Activated CD8-positive, alpha-beta memory T cell treated with anti-CD3 and anti-CD28 coated beads, Interleukin-2, amount 10 ng/mL, durations not matched to agents 7 days and 5 days (primary cell): ENCODE measurements at regions not wholly inside any gene's neighbourhood (a gene's known extent, or its start where the extent isn't known, plus 50 kb on each side); places are given as distances from the start of the nearest gene placed in this dataset.
A peak's percentile ranks its signal among the peaks of the same experiment; 100 is the strongest.

Experiments used
- ATAC-seq: fragments of 150-1000 bp; cut with Tn5 transposase; one replicate; pipeline ENCODE4 v1.10.0; 2021; ENCODE audit warnings: moderate library complexity
- CTCF ChIA-PET: fragments of 350-600 bp; sonication (Branson Sonifier 250); formaldehyde crosslinking; loops from one replicate; lab custom pipeline; 2021; ENCODE audit warnings: antibody characterized with exemption; lab: Charles Lee
- DNase-seq: peaks from one replicate; pipeline ENCODE4 v3.0.0-alpha.2; 2020
- H3K27ac Mint-ChIP-seq: one replicate; pipeline ENCODE4 v1.8.0; 2021; ENCODE audit warnings: mild to moderate bottlenecking, mixed read lengths
- H3K27me3 Mint-ChIP-seq: one replicate; pipeline ENCODE4 v1.8.0; 2021; ENCODE audit warnings: mixed read lengths
- H3K36me3 Mint-ChIP-seq: one replicate; pipeline ENCODE4 v1.8.0; 2021; ENCODE audit warnings: mild to moderate bottlenecking, mixed read lengths
- H3K4me1 Mint-ChIP-seq: one replicate; pipeline ENCODE4 v1.8.0; 2021; ENCODE audit warnings: mixed read lengths
- H3K4me3 Mint-ChIP-seq: one replicate; pipeline ENCODE4 v1.8.0; 2021; ENCODE audit warnings: mild to moderate bottlenecking, moderate library complexity, mixed read lengths
- H3K9me3 Mint-ChIP-seq: one replicate; pipeline ENCODE4 v1.8.0; 2022; ENCODE audit warnings: low read depth, mixed read lengths

DNA sequence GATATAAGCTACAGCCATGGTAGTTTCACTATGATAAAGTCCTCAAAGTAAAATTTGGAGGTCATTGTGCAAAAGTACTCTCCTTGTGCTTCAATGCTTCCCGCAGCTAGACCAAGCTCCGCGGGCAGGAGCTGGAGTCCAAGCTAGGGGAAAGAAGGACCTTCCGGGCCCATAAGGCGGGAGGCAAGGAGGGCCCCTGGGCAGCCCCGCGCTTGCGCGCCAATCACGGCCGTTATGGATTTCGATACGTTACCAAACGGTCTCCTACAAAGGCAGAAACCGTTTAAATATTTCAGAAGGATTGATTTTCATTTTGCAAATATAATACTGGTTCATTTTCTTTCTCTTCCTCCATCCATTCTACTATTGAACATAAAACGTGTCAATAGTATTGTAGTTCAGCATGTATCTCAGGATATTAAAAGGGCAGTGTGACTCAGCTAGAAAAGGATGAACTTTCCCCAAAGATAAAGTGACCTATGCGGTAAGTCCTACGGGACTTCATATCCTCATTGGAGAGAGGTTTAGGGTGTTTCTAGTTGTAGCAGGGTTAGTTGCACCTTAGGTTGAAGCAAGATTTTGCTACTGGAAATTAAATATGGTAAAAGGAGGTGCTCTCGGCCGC, 128.0 kb downstream of the KIF20B start:
- DNase-seq (no peak), ATAC-seq (no peak)
- CTCF ChIA-PET: no interaction called here
- no peak overlapping the region for H3K27ac Mint-ChIP-seq
- no peaks in the 10 kb centered on the region for H3K36me3 Mint-ChIP-seq
- H3K4me1 Mint-ChIP-seq: no peaks in the 10 kb centered on the region
- peaks cover 12% of the 10 kb centered on the region for H3K27me3 Mint-ChIP-seq
- H3K4me3 Mint-ChIP-seq: no peak overlapping the region
- H3K9me3 Mint-ChIP-seq: no peaks in the 10 kb centered on the region

DNA sequence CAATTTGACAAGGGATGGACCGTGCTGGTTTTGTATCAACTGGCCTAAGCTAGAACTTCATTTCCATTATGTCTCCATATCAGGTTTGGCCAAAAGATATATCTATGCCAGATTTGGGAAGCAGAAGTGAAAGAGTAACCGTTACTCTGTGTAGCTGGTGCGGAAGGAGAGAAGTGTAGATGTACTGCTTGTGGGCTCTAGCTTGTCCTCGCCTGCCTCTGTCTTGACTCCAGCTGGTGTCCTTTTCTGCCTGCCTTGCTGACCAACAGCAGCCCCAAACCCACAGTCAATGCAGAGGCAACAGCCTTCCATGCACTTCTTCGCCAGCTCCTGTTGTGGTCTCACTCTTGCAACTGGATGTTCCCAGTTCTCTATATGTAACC, 128.5 kb downstream of the KIF20B start:
- CTCF ChIA-PET: no interaction called here
- Mint-ChIP-seq H3K27ac (no peak overlapping the region), H3K4me1 (no peaks in the 10 kb centered on the region)

DNA sequence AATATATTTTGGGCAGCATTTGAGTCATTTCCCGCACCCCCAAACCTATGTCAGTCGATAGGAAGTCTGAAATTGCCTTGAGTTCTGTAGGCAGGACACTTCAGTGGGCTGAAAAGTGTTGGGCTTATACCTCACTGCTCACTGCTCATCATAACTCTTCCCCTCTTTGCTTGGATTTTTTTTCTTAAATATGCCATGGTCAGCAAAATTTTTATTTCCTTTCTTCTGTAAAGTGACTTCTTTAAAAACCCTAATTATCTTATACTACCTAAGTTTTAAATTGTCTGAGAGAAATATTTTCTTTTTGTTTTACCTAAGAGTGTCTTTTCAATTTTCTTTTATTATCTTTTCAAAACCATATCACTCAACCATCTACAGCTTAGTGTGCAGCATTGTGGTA, 129.2 kb downstream of the KIF20B start:
- Mint-ChIP-seq H3K4me3 (no peak overlapping the region), H3K27ac (no peak overlapping the region), H3K27me3 (peaks cover 12% of the 10 kb centered on the region), H3K9me3 (no peaks in the 10 kb centered on the region), H3K4me1 (no peaks in the 10 kb centered on the region), H3K36me3 (no peaks in the 10 kb centered on the region)
- no peak for DNase-seq
- no peak for ATAC-seq
- CTCF ChIA-PET: no interaction called here

More for the DNA sequence above, 128.5 kb downstream of the KIF20B start:
- Mint-ChIP-seq H3K4me3 (no peak overlapping the region), H3K36me3 (no peaks in the 10 kb centered on the region), H3K27me3 (peaks cover 12% of the 10 kb centered on the region), H3K9me3 (no peaks in the 10 kb centered on the region)
- ATAC-seq (no peak), DNase-seq (no peak)

DNA sequence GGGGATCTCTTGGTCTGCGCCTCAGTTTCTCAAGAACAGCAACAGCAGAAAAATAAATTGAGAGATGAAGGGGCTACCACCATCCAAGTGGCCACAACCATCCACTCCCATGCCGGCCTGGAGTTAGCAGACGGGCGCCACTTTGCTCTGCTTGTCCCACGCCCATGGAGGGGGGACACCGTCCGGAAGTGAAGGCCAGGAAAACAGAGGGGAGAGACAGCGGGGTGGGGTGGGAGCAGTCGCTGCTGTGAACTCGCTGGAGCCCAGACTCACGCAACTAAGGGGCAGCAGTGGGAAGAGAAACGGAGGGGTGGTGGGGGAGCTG, 135.4 kb downstream of the KIF20B start:
- Mint-ChIP-seq H3K4me1 (peaks cover 5% of the 10 kb centered on the region), H3K4me3 (peak overlapping the region; percentile 71), H3K27ac (peak overlapping the region; percentile 46), H3K36me3 (no peaks in the 10 kb centered on the region), H3K9me3 (no peaks in the 10 kb centered on the region), H3K27me3 (peaks cover 38% of the 10 kb centered on the region)
- ATAC-seq (no peak), DNase-seq (no peak)
- CTCF ChIA-PET: interaction anchor here (1.1 to 1.3 kb wide), 2 partner anchors 11 to 41 kb away, joined by 3 read pairs; no protein-coding TSS in a partner anchor

DNA sequence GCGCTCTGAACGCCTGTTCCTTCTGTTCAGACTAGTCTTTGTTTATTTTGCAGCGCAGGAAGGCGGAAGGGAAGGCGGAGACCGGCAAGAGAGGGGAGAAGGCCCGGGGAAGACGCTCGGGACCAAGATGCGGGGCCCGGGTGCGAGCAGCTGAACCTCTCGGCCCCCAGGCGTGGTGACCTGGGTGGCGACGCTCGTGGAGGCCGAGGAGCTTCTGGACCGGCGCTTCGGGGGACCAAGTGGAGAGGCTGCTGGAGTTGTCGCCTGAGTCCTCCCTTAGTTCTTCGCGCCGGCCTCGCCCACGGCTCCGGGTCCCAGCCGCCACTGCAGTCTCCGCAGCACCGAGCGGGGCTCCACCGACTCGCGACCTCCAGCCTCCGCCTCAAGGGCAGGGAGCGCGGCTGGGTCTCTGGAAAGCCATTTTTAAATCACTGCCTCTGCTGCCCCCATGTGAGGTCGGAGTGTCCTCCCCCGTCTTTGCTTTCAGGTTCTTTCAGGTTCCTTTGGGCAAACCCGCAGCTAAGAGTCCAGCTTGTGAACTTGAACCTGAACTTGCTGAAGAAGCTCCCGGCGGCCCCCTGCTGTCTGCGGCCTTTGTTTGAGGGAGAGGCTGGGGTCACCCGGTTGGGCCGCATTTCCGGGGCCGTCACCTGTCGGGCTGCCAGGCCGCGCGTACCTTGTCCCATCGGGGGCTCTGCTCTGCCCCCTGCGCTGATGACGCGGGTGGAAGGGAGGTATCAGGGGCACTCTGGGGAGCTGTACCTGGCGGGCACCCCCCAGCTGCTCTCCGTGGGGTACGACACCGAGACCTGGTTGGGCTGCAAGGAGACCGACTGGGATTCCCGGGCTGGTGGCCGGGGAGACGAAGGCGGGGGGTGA, 136.0 kb downstream of the KIF20B start:
- H3K27ac Mint-ChIP-seq: peak overlapping the region; percentile 46
- H3K4me3 Mint-ChIP-seq: peak overlapping the region; percentile 71
- no peaks in the 10 kb centered on the region for H3K9me3 Mint-ChIP-seq
- DNase-seq: peak; percentile 44
- CTCF ChIA-PET: interaction anchor here (0.7 to 1.3 kb wide), 3 partner anchors 11 to 42 kb away, joined by 3 read pairs; no protein-coding TSS in a partner anchor
- H3K27me3 Mint-ChIP-seq: peaks cover 38% of the 10 kb centered on the region
- peaks cover 5% of the 10 kb centered on the region for H3K4me1 Mint-ChIP-seq
- no peaks in the 10 kb centered on the region for H3K36me3 Mint-ChIP-seq
- ATAC-seq: peak; percentile 72

DNA sequence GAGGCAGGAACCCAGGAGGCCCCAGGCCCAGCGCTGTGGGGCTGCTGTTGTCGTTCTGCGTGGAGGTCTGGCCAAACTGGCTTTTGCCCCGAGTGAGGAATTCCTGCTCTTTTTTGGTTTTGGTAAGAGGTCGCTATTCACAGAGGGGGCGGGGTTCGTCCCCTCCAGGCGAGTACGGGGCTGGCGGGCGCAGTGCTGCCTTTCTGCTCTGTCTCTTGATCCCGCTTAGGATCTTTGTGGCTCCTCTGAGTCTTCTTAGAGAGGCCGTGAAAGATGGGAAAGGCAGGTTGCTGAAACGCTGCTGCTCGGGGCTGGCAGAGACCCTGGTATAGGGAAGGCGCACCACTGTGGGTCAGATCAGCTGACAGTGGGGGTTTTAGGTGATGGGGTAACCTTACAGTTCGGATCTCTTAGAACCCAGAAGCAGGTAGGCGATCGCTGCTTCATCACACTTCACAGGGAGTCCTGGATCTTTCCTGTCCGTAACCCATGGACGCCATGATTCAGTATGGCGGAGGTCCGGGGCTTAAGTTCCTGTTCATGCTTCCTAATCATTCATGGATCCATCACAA, 136.7 kb downstream of the KIF20B start:
- Mint-ChIP-seq H3K9me3 (no peaks in the 10 kb centered on the region), H3K27ac (no peak overlapping the region), H3K4me1 (peaks cover 5% of the 10 kb centered on the region), H3K4me3 (peak overlapping the region; percentile 71), H3K27me3 (peaks cover 34% of the 10 kb centered on the region), H3K36me3 (no peaks in the 10 kb centered on the region)
- no peak for DNase-seq
- CTCF ChIA-PET: interaction anchor here (1.3 kb wide), 1 partner anchor 12 kb away, joined by 3 read pairs; no protein-coding TSS in a partner anchor
- ATAC-seq: no peak

DNA sequence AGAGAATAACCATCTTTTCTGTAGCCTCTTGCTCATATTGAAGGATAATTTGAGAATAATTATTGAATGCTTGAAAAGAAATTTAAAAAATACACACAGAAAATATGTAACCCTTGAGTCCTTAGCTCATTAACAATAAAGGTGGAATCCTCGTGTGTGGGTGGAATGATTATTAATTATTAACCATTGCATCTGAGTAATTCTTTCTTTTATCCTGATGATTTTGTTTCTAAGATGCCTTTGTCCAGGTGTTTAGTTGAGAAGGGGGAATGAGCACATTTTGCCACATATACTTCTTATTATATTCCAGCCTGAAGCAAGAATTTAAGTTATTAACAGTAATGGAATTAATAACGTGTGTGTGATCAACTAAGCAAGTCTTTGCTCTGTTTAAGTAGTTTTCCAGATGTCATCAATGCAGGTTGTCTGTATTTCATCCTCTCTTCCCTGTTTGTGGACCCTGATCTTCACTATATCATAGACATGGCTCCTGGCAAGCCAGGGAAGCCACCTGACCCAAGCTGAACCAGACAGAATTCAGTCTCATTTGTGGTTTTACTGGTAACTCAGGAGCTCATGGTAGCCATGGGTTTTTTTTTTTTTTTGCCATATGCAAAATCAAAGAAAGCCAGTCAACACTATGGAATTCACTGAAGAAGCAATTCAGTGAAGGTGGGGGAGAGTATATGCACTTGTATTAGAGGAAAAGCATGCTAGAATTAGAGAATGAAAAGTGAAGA, 144.3 kb downstream of the KIF20B start:
- no peak overlapping the region for H3K27ac Mint-ChIP-seq
- H3K4me1 Mint-ChIP-seq: no peaks in the 10 kb centered on the region
- H3K4me3 Mint-ChIP-seq: no peak overlapping the region
- no peak for ATAC-seq
- H3K27me3 Mint-ChIP-seq: peaks cover 12% of the 10 kb centered on the region
- CTCF ChIA-PET: no interaction called here
- H3K36me3 Mint-ChIP-seq: no peaks in the 10 kb centered on the region
- DNase-seq: no peak
- no peaks in the 10 kb centered on the region for H3K9me3 Mint-ChIP-seq

DNA sequence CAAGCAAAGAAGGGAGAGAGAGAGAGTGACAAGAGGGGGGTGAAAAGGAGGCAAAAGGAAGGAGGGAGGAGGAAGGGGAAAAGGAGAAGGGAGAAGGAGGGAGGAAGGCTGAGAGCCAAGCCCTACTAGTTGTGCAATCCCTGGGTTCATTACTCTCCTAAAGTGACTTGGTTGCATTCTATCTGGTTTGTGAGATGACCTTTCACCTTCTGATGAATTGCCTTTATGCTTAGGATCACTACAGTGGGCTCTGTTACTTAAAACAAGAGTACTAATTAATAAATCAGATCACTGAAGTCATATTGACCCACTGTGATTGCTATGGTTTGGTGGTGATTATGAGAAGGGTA, 144.9 kb downstream of the KIF20B start:
- no peaks in the 10 kb centered on the region for H3K9me3 Mint-ChIP-seq
- H3K27ac Mint-ChIP-seq: no peak overlapping the region
- ATAC-seq (no peak), DNase-seq (no peak)
- no peaks in the 10 kb centered on the region for H3K36me3 Mint-ChIP-seq
- H3K27me3 Mint-ChIP-seq: peaks cover 12% of the 10 kb centered on the region
- CTCF ChIA-PET: no interaction called here
- H3K4me1 Mint-ChIP-seq: no peaks in the 10 kb centered on the region
- H3K4me3 Mint-ChIP-seq: no peak overlapping the region

DNA sequence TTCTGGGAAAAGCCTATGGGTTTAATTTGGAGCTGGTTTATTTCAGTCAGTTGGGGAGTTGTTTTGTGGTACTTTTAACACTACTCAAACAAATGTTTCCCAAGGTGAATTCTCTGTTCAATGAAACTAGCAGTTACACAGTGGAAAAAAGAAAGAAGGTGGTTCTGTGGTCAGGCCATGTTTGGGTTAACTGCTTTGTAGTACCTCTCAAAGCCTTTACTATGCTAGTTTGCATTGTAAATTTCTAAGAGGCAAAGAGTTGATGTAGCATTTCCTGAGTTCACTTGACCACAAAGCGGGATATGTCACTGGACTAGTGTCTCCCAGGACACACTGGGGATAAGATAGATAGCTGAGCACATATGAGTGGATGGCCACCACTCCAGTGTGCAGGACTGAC, 145.4 kb downstream of the KIF20B start:
- no peak overlapping the region for H3K27ac Mint-ChIP-seq
- H3K36me3 Mint-ChIP-seq: no peaks in the 10 kb centered on the region
- CTCF ChIA-PET: no interaction called here
- H3K4me1 Mint-ChIP-seq: peaks cover 3% of the 10 kb centered on the region
- DNase-seq (no peak), ATAC-seq (no peak)
- H3K27me3 Mint-ChIP-seq: peaks cover 12% of the 10 kb centered on the region
- H3K9me3 Mint-ChIP-seq: no peaks in the 10 kb centered on the region
- H3K4me3 Mint-ChIP-seq: no peak overlapping the region

DNA sequence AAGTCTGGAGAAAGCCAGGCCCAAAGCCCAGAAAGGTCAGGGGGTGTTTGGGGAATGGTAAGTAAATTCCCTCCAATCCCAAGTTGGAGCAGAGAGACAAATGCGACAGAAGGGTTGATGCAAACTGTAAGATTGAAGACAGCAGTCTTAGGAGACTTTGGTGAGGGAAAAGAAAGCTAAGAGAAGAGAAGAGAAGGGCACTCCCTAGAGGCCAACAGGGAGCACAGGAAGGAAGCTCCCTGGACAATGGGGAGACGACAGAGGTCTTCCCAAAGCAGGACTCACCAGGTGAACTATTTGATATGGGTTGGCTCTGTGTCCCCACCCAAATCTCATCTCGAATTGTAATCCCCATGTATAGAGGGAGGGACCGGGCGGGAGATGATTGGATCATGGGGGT, 151.5 kb downstream of the KIF20B start:
- no peaks in the 10 kb centered on the region for H3K9me3 Mint-ChIP-seq
- H3K27ac Mint-ChIP-seq: no peak overlapping the region
- ATAC-seq (no peak), DNase-seq (no peak)
- CTCF ChIA-PET: no interaction called here
- H3K36me3 Mint-ChIP-seq: no peaks in the 10 kb centered on the region
- H3K4me1 Mint-ChIP-seq: peaks cover 3% of the 10 kb centered on the region
- peaks cover 8% of the 10 kb centered on the region for H3K27me3 Mint-ChIP-seq
- H3K4me3 Mint-ChIP-seq: no peak overlapping the region

DNA sequence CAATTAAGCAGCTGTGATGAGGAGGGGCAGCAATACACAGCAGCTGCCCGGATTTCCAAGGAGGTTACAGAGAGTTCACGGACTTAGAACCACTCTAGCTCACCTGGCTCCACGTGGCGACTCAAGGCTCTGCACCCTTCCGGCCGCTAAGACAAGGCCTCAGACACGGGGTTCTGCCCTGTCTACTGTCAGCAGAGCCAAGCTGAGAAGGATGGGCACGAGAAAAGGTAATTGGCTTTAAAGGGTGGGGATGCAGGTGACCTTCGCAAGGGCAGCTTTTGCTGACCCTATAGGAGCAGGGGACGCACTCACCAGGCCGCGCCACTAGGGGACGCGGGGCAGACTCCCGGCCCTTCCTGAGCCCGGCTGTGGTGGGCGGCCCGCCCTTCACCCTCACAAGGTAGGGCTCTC, 152.4 kb downstream of the KIF20B start:
- Mint-ChIP-seq H3K27ac (no peak overlapping the region), H3K27me3 (peaks cover 8% of the 10 kb centered on the region), H3K4me1 (peaks cover 3% of the 10 kb centered on the region), H3K9me3 (no peaks in the 10 kb centered on the region), H3K36me3 (no peaks in the 10 kb centered on the region), H3K4me3 (no peak overlapping the region)
- CTCF ChIA-PET: no interaction called here
- DNase-seq: no peak
- ATAC-seq: no peak

DNA sequence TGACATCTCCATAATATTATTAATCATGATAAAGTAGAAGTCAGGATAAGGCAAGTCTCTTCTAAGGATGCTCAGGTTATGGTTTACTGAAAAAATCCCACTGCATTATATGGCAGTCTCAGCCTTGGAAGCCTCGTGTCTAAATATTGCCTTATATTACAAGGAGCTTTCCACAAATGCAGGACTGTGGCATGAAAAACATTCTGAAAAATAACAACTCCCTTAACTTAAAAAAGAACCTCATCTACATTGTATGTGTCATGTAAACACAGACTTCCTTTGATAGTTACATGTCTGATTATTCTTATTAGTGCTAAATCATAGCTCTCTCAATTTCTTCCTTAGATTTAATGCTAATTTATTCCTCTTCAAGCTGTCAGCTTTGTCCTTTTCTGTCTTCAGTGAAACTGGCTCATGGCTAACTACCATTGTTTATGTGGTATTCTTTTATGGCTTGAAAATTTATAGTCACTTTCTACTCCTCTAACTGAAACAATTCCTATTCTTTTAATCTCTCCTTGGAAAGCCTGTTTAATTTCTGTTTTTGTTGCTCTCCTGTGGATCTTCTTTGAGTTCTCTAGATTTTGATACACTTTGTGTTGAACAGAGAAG, 156.1 kb downstream of the KIF20B start:
- ATAC-seq: no peak
- Mint-ChIP-seq H3K27me3 (no peaks in the 10 kb centered on the region), H3K27ac (no peak overlapping the region), H3K9me3 (no peaks in the 10 kb centered on the region), H3K4me3 (no peak overlapping the region), H3K4me1 (peaks cover 18% of the 10 kb centered on the region), H3K36me3 (no peaks in the 10 kb centered on the region)
- DNase-seq: no peak
- CTCF ChIA-PET: no interaction called here

DNA sequence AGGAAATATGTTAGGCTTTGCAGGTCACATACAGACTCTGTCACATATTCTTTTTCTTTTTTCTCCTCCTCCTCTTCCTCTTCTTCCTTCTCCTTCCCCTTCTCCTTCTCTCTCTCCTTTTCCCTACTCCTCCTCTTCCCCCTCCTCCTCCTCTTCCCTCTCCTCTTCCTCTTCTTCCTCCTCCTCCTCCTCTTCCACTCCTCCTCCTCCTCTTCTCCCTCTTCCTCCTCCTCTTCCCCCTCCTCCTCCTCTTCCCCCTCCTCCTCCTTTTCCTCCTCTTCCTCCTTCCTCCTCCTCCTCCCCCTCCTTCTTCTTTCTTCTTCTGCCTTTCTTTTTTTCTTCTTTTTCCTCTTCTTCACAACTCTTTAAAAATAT, 159.8 kb downstream of the KIF20B start:
- H3K4me1 Mint-ChIP-seq: peaks cover 20% of the 10 kb centered on the region
- H3K4me3 Mint-ChIP-seq: peak overlapping the region; percentile 73
- H3K9me3 Mint-ChIP-seq: no peaks in the 10 kb centered on the region
- CTCF ChIA-PET: no interaction called here
- H3K27me3 Mint-ChIP-seq: no peaks in the 10 kb centered on the region
- no peak for ATAC-seq
- no peak for DNase-seq
- no peaks in the 10 kb centered on the region for H3K36me3 Mint-ChIP-seq
- peak overlapping the region; percentile 87 for H3K27ac Mint-ChIP-seq
